IMR-90 (cell line): ENCODE measurements at regions not wholly inside any gene's neighbourhood (a gene's known extent, or its start where the extent isn't known, plus 50 kb on each side); places are given as distances from the start of the nearest gene placed in this dataset.

Experiments used
- ATAC-seq: fragments of 200-7000 bp; cut with Tn5 transposase; 2 replicates; pipeline ENCODE4 v1.9.1; 2020; ENCODE audit warnings: low read depth, mild to moderate bottlenecking, moderate library complexity
- BruUV-seq: library from RNA; stranded (reverse); fragments of 400-500 nt; replicated peaks from 2 replicates; lab custom pipeline; 2021; lab: Mats Ljungman, UMichigan
- CTCF ChIA-PET: fragments of 300-600 bp; formaldehyde crosslinking; extraction: SDS; loops from one replicate; lab custom pipeline; 2021; ENCODE audit warnings: antibody characterized with exemption; lab: Yijun Ruan, JAX
- POLR2A ChIA-PET: fragments of 300-600 bp; sonication (Branson Sonifier 250); formaldehyde crosslinking; loops from one replicate; lab custom pipeline; 2022; ENCODE audit warnings: antibody characterized with exemption; ENCODE audit not compliant: unreplicated experiment; lab: Charles Lee
- DNase-seq: peaks from one replicate; pipeline ENCODE4 v3.0.0; 2013
- H2AFZ ChIP-seq: replicated peaks from 2 replicates; pipeline ENCODE3; 2013; ENCODE audit warnings: low read length, mild to moderate bottlenecking; ENCODE audit not compliant: poor library complexity
- H2AK5ac ChIP-seq: 2 replicates; pipeline ENCODE4 v1.6.1; 2013; ENCODE audit warnings: low read depth, low read length, inconsistent platforms
- H2AK9ac ChIP-seq: replicated peaks from 2 replicates; pipeline ENCODE3; 2013; ENCODE audit warnings: mild to moderate bottlenecking, low read depth, low read length, moderate library complexity; ENCODE audit not compliant: poor library complexity
- H2BK120ac ChIP-seq: 2 replicates; pipeline ENCODE4 v1.6.1; 2013; ENCODE audit warnings: low read depth, low read length, inconsistent platforms
- H2BK15ac ChIP-seq: 3 replicates; pipeline ENCODE4 v1.6.1; 2013; ENCODE audit warnings: low read depth, low read length, inconsistent platforms
- H2BK20ac ChIP-seq: 2 replicates; pipeline ENCODE4 v1.6.1; 2013; ENCODE audit warnings: low read depth, mild to moderate bottlenecking, inconsistent platforms, low read length, moderate library complexity
- H2BK5ac ChIP-seq: 2 replicates; pipeline ENCODE4 v1.6.1; 2013; ENCODE audit warnings: mild to moderate bottlenecking, low read depth, low read length, inconsistent platforms; ENCODE audit not compliant: poor library complexity, severe bottlenecking
- H3K14ac ChIP-seq: replicated peaks from 2 replicates; pipeline ENCODE4 v1.6.1; 2013; ENCODE audit warnings: low read depth, low read length, inconsistent platforms
- H3K18ac ChIP-seq: 2 replicates; pipeline ENCODE4 v1.6.1; 2013; ENCODE audit warnings: low read depth, low read length, control low read depth
- H3K23ac ChIP-seq: 2 replicates; pipeline ENCODE4 v1.6.1; 2013; ENCODE audit warnings: low read depth, low read length, inconsistent platforms
- H3K27ac ChIP-seq: 2 replicates; pipeline ENCODE4 v1.5.1; 2013; ENCODE audit warnings: mild to moderate bottlenecking, control low read depth, low read length; ENCODE audit not compliant: insufficient read depth
- H3K27me3 ChIP-seq: 2 replicates; pipeline ENCODE4 v1.6.1; 2013; ENCODE audit warnings: low read length; ENCODE audit not compliant: control insufficient read depth, insufficient read depth
- H3K36me3 ChIP-seq: 2 replicates; pipeline ENCODE4 v1.6.1; 2013; ENCODE audit warnings: low read length, mixed read lengths; ENCODE audit not compliant: control insufficient read depth, insufficient read depth
- H3K4ac ChIP-seq: 2 replicates; pipeline ENCODE4 v1.6.1; 2013; ENCODE audit warnings: low read depth, low read length, inconsistent platforms
- H3K4me1 ChIP-seq: 2 replicates; pipeline ENCODE4 v1.6.1; 2013; ENCODE audit warnings: low read length, mixed read lengths; ENCODE audit not compliant: control insufficient read depth, insufficient read depth
- H3K4me2 ChIP-seq: 2 replicates; pipeline ENCODE4 v1.6.1; 2013; ENCODE audit warnings: low read depth, mild to moderate bottlenecking, control low read depth, low read length, moderate library complexity
- H3K4me3 ChIP-seq: 2 replicates; pipeline ENCODE4 v1.5.1; 2013; ENCODE audit warnings: low read depth, mild to moderate bottlenecking, control low read depth, low read length, moderate library complexity; ENCODE audit not compliant: insufficient read depth
- H3K56ac ChIP-seq: 2 replicates; pipeline ENCODE4 v1.6.1; 2013; ENCODE audit warnings: low read length, inconsistent platforms; ENCODE audit not compliant: insufficient read depth; ENCODE audit errors: extremely low read depth
- H3K79me1 ChIP-seq, 2 experiments: 2 replicates each; pipeline ENCODE4 v1.6.1; 2013; ENCODE audit warnings: low read length in 2 of 2, inconsistent platforms in 1 of 2, low read depth in 1 of 2
- H3K9ac ChIP-seq: 2 replicates; pipeline ENCODE4 v1.6.1; 2013; ENCODE audit warnings: low read depth, low read length, control low read depth
- H3K9me1 ChIP-seq: 2 replicates; pipeline ENCODE4 v1.6.1; 2013; ENCODE audit warnings: low read length, inconsistent platforms; ENCODE audit not compliant: insufficient read depth
- H3K9me3 ChIP-seq: 2 replicates; pipeline ENCODE4 v1.6.1; 2013; ENCODE audit warnings: low read length; ENCODE audit not compliant: control insufficient read depth, insufficient read depth
- H4K20me1 ChIP-seq: 2 replicates; pipeline ENCODE4 v1.6.1; 2013; ENCODE audit warnings: low read length, inconsistent platforms; ENCODE audit not compliant: insufficient read depth
- H4K5ac ChIP-seq: 2 replicates; pipeline ENCODE4 v1.6.1; 2013; ENCODE audit warnings: mild to moderate bottlenecking, low read depth, low read length, control low read depth
- H4K8ac ChIP-seq, 2 experiments: 2 replicates each; pipeline ENCODE4 v1.6.1; 2013; ENCODE audit warnings: low read depth in 2 of 2, low read length in 2 of 2, control low read depth in 1 of 2, inconsistent platforms in 1 of 2
- H4K91ac ChIP-seq: 2 replicates; pipeline ENCODE4 v1.6.1; 2013; ENCODE audit warnings: low read depth, low read length, inconsistent platforms; ENCODE audit not compliant: insufficient read depth
- CEBPB ChIP-seq: IDR thresholded peaks from 2 replicates; pipeline ENCODE4 v1.6.1; 2012; ENCODE audit warnings: low read depth, low read length, improper control_type of control experiment
- SMC3 ChIP-seq: fragments of 150-350 bp; IDR thresholded peaks from 2 replicates; pipeline ENCODE4 v1.6.1; 2016; ENCODE audit warnings: low read depth, mild to moderate bottlenecking, antibody characterized with exemption, low read length, moderate library complexity
- WGBS, 2 experiments: methylation state at CpG; one replicate each; pipeline versions ENCODE4 v1.1.5 to v1.1.7; 2013; ENCODE audit warnings: missing lambda C conversion rate in 2 of 2; ENCODE audit not compliant: insufficient read length in 1 of 2; ENCODE audit errors: extremely low coverage in 2 of 2; 5-methylcytosine and 5-hydroxymethylcytosine counted together
- dilution Hi-C: fragments of 300-500 bp; cut with HindIII; formaldehyde crosslinking; loops from one replicate; pipeline ENCODE4 v1.14.3; 2018; ENCODE audit warnings: low sequenced_read_pairs; ENCODE audit not compliant: unreplicated experiment
- in situ Hi-C: fragments of 300-500 bp; cut with MboI; formaldehyde crosslinking; loops from 3 replicates; pipeline ENCODE4 v1.14.3; 2019; ENCODE audit warnings: low sequenced_read_pairs, inconsistent platforms, mixed read lengths
- intact Hi-C: fragments of 100-400 bp; cut with micrococcal nuclease; formaldehyde crosslinking; loops from 2 replicates; pipeline ENCODE4 v1.10.0; 2022

GRCh38 chr2:188647430-188648070 lies 326.6 kb upstream of the COL3A1 start:
- H4K20me1 ChIP-seq, result no peaks in the 10 kb centered on the region
- dilution Hi-C loops (no loop called here), in situ Hi-C loops (no loop called here), intact Hi-C loops (loop anchor here (5.0 kb wide), 1 partner anchor 335 kb away; no protein-coding TSS in a partner anchor)
- H3K18ac ChIP-seq, result no peak overlapping the region
- H3K36me3 ChIP-seq, result no peaks in the 10 kb centered on the region
- BruUV-seq, result no TSS peak
- WGBS, 2 experiments, result no CpG with 5 or more reads among the region's 3 CpGs
- no peaks in the 10 kb centered on the region for H3K9me1 ChIP-seq
- no peak overlapping the region; the same call in 1 of the 2 replicates for H3K23ac ChIP-seq
- no peaks in the 10 kb centered on the region for H3K79me1 ChIP-seq
- H2BK15ac ChIP-seq, result no peak overlapping the region
- POLR2A ChIA-PET, result no interaction called here
- no peaks in the 10 kb centered on the region for H3K9me3 ChIP-seq
- H2AFZ ChIP-seq, result no peak overlapping the region
- no peak overlapping the region for H3K4me3 ChIP-seq
- no peak overlapping the region for H3K4me2 ChIP-seq
- no peak overlapping the region for H2BK5ac ChIP-seq
- CTCF ChIA-PET, result interaction anchor here (0.6 kb wide), 1 partner anchor 83 kb away, joined by 3 read pairs; no protein-coding TSS in a partner anchor
- TF ChIP-seq CEBPB, result no peak
- TF ChIP-seq SMC3, result no peak
- no peak for DNase-seq
- H2AK5ac ChIP-seq, result no peak overlapping the region
- H2BK120ac ChIP-seq, result no peak overlapping the region
- no peak for ATAC-seq
- H4K91ac ChIP-seq, result no peak overlapping the region
- no peak overlapping the region for H3K27ac ChIP-seq
- no peaks in the 10 kb centered on the region for H3K27me3 ChIP-seq
- H3K4me1 ChIP-seq, result peaks cover 3% of the 10 kb centered on the region
- no peak overlapping the region for H3K9ac ChIP-seq
- no peak overlapping the region for H2AK9ac ChIP-seq
- H3K14ac ChIP-seq, result no peak overlapping the region; the same call in 1 of the 2 replicates
- H4K5ac ChIP-seq, result no peak overlapping the region
- H4K8ac ChIP-seq, result no peak overlapping the region
- H3K56ac ChIP-seq, result no peak overlapping the region
- no peak overlapping the region for H3K4ac ChIP-seq
- no peak overlapping the region for H2BK20ac ChIP-seq
